ENCODE measurements at regions not wholly inside any gene's neighbourhood (a gene's known extent, or its start where the extent isn't known, plus 50 kb on each side); places are given as distances from the start of the nearest gene placed in this dataset.

DNA sequence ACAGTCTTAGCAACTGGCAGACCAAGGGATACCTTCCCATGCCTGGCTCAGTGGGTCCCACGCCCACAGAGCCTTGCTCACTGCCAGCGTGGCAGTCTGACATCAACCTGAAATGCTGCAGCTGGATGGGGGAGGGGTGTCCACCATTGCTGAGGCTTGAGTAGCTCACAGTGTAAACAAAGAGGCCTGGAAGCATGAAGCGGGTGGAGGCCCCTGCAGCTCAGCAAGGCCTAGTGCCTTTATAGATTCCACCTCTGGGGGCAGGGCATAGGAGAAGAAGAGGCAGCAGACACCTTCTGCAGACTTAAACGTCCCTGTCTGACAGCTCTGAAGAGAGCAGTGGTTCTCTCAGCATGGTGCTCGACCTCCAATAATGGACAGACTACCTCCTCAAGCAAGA, 263.2 kb downstream of the KIF2B start:
- TF ChIP-seq, protein P1, sequence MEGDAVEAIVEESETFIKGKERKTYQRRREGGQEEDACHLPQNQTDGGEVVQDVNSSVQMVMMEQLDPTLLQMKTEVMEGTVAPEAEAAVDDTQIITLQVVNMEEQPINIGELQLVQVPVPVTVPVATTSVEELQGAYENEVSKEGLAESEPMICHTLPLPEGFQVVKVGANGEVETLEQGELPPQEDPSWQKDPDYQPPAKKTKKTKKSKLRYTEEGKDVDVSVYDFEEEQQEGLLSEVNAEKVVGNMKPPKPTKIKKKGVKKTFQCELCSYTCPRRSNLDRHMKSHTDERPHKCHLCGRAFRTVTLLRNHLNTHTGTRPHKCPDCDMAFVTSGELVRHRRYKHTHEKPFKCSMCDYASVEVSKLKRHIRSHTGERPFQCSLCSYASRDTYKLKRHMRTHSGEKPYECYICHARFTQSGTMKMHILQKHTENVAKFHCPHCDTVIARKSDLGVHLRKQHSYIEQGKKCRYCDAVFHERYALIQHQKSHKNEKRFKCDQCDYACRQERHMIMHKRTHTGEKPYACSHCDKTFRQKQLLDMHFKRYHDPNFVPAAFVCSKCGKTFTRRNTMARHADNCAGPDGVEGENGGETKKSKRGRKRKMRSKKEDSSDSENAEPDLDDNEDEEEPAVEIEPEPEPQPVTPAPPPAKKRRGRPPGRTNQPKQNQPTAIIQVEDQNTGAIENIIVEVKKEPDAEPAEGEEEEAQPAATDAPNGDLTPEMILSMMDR (IDR thresholded peaks at IDR 0.05) = no peak
- TF ChIP-seq POLR2A (IDR thresholded peaks at IDR 0.05) = no peak
- TF ChIP-seq POLR2AphosphoS5 (IDR thresholded peaks at IDR 0.05) = no peak
